ENCODE measurements at regions not wholly inside any gene's neighbourhood (a gene's known extent, or its start where the extent isn't known, plus 50 kb on each side); places are given as distances from the start of the nearest gene placed in this dataset.
"Not testable (repeated sequence)": the region's sequence is repeated elsewhere in the genome, so short reads cannot be mapped to it uniquely, and the experiment has no call there.

DNA sequence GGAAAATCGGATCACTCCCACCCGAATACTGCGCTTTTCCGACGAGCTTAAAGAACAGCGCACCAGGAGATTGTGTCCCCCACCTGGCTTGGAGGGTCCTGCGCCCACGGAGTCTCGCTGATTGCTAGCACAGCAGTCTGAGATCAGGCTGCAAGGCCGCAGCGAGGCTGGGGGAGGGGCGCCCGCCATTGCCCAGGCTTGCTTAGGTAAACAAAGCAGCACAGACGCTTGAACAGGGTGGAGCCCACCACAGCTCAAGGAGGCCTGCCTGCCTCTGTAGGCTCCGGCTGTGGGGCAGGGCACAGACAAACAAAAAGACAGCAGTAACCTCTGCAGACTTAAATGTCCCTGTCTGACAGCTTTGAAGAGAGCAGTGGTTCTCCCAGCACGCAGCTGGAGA is 413.4 kb downstream of the MAGEE1 start:
- H3K36me3 Mint-ChIP-seq; H3K27ac Mint-ChIP-seq; POLR2A ChIA-PET; ATAC-seq; H3K4me3 Mint-ChIP-seq; H3K27me3 Mint-ChIP-seq (ENCODE audit: low read depth): not testable (repeated sequence)
- H3K9me3 Mint-ChIP-seq: peaks cover 12% of the 10 kb centered on the region
- peak; percentile 31 for DNase-seq (ENCODE audit: low spot score)
- TF ChIP-seq FOXK1 (CRISPR knock-in tag; IDR thresholded peaks at IDR 0.05) (peak; percentile 20; the same call in 1 of the 2 replicates), FOXP1 (CRISPR knock-in tag; IDR thresholded peaks at IDR 0.05; ENCODE audit: borderline replicate concordance) (peak; percentile 35; the same call in 1 of the 2 replicates)
- TF ChIP-seq, protein P1, sequence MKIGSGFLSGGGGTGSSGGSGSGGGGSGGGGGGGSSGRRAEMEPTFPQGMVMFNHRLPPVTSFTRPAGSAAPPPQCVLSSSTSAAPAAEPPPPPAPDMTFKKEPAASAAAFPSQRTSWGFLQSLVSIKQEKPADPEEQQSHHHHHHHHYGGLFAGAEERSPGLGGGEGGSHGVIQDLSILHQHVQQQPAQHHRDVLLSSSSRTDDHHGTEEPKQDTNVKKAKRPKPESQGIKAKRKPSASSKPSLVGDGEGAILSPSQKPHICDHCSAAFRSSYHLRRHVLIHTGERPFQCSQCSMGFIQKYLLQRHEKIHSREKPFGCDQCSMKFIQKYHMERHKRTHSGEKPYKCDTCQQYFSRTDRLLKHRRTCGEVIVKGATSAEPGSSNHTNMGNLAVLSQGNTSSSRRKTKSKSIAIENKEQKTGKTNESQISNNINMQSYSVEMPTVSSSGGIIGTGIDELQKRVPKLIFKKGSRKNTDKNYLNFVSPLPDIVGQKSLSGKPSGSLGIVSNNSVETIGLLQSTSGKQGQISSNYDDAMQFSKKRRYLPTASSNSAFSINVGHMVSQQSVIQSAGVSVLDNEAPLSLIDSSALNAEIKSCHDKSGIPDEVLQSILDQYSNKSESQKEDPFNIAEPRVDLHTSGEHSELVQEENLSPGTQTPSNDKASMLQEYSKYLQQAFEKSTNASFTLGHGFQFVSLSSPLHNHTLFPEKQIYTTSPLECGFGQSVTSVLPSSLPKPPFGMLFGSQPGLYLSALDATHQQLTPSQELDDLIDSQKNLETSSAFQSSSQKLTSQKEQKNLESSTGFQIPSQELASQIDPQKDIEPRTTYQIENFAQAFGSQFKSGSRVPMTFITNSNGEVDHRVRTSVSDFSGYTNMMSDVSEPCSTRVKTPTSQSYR (CRISPR knock-in tag; IDR thresholded peaks at IDR 0.05): peak; percentile 57; the same call in 1 of the 2 replicates
- CTCF ChIA-PET: interaction anchor here (1.3 kb wide), 1 partner anchor 10 kb away, joined by 4 read pairs; no protein-coding TSS in a partner anchor
- H3K4me1 Mint-ChIP-seq: peaks cover 16% of the 10 kb centered on the region

DNA sequence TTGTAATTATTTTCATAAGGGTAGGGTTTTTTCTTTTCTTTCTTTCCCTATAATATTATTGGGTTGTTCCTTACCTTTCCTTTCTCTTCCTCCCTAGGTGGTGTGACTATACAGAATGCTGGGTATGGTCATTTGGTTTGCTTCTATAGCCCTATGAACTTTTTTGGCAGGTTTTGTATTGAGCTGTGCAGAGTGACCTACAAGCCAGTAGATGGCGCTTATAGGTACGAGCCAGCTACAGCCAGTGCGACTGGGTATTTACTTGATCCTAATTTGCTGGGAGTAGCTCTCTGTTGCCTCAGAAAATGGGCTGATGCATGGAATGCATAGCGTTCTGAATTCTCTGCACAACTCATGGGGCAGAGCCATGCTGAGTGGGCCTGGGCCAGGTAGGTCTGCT is 423.3 kb downstream of the MAGEE1 start:
- Mint-ChIP-seq H3K4me3 (no peak overlapping the region), H3K36me3 (peaks cover 9% of the 10 kb centered on the region), H3K9me3 (peaks cover 16% of the 10 kb centered on the region), H3K27me3 (ENCODE audit: low read depth) (no peaks in the 10 kb centered on the region), H3K27ac (no peak overlapping the region), H3K4me1 (no peaks in the 10 kb centered on the region)
- DNase-seq (ENCODE audit: low spot score) (peak; percentile 9), ATAC-seq (peak; percentile 81)
- ChIA-PET CTCF (interaction anchor here (0.7 to 1.5 kb wide), 7 partner anchors 10 to 564 kb away, joined by 3 to 11 read pairs (median 4); no protein-coding TSS in a partner anchor), POLR2A (no interaction called here)
- TF ChIP-seq, protein P2, sequence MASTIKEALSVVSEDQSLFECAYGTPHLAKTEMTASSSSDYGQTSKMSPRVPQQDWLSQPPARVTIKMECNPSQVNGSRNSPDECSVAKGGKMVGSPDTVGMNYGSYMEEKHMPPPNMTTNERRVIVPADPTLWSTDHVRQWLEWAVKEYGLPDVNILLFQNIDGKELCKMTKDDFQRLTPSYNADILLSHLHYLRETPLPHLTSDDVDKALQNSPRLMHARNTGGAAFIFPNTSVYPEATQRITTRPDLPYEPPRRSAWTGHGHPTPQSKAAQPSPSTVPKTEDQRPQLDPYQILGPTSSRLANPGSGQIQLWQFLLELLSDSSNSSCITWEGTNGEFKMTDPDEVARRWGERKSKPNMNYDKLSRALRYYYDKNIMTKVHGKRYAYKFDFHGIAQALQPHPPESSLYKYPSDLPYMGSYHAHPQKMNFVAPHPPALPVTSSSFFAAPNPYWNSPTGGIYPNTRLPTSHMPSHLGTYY (CRISPR knock-in tag; IDR thresholded peaks at IDR 0.05): no peak
- TF ChIP-seq, protein P3, sequence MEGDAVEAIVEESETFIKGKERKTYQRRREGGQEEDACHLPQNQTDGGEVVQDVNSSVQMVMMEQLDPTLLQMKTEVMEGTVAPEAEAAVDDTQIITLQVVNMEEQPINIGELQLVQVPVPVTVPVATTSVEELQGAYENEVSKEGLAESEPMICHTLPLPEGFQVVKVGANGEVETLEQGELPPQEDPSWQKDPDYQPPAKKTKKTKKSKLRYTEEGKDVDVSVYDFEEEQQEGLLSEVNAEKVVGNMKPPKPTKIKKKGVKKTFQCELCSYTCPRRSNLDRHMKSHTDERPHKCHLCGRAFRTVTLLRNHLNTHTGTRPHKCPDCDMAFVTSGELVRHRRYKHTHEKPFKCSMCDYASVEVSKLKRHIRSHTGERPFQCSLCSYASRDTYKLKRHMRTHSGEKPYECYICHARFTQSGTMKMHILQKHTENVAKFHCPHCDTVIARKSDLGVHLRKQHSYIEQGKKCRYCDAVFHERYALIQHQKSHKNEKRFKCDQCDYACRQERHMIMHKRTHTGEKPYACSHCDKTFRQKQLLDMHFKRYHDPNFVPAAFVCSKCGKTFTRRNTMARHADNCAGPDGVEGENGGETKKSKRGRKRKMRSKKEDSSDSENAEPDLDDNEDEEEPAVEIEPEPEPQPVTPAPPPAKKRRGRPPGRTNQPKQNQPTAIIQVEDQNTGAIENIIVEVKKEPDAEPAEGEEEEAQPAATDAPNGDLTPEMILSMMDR (IDR thresholded peaks at IDR 0.05): peak; percentile 36
- no peak for TF ChIP-seq ETV6 (CRISPR knock-in tag; IDR thresholded peaks at IDR 0.05)

DNA sequence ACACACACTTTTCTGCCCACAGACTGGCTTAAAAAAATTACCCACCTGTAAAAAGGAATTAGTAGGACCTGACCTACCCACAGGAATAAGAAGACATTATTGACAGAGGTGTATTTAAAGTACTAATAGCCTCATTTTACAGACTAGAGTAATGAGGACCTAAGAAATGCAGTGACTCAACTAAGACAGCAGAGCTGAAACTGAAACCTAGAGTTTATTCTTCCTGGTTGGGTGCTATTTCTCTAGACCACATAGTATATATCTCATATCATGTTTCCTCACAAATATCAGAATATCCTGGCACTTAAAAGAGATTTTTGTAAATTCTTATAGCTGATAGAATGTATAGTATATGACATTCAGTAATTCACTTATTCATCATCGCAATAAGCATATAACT is 435.0 kb downstream of the MAGEE1 start:
- TF ChIP-seq, protein P4, sequence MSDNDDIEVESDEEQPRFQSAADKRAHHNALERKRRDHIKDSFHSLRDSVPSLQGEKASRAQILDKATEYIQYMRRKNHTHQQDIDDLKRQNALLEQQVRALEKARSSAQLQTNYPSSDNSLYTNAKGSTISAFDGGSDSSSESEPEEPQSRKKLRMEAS (CRISPR knock-in tag; IDR thresholded peaks at IDR 0.05): no peak
- Mint-ChIP-seq H3K4me1 (no peaks in the 10 kb centered on the region), H3K27ac (no peak overlapping the region), H3K4me3 (no peak overlapping the region), H3K36me3 (no peaks in the 10 kb centered on the region), H3K27me3 (ENCODE audit: low read depth) (no peaks in the 10 kb centered on the region; the same call in 1 of the 2 replicates), H3K9me3 (no peaks in the 10 kb centered on the region)
- POLR2A ChIA-PET: no interaction called here
- DNase-seq (ENCODE audit: low spot score) (no peak), ATAC-seq (no peak)
- CTCF ChIA-PET: interaction anchor here (0.6 kb wide), 1 partner anchor 719 kb away, joined by 3 read pairs; no protein-coding TSS in a partner anchor

DNA sequence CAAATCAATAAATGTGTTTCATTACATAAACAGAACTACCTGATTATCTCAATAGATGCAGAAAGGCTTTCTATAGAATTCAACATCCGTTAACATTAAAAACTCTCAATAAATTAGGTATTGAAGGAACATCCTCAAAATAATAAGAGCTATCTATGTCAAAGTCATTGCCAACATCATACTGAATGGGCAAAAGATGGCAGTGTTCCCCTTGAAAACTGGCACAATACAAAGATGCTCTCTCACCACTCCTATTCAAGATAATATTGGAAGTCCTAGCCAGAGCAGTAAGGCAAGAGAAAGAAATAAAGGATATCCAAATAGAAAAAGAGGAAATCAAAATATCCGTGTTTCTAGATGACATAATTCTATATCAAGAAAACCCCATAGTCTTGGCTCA is 466.4 kb downstream of the MAGEE1 start:
- no peak for TF ChIP-seq ZNF138 (CRISPR knock-in tag; conservative IDR thresholded peaks at IDR 0.05)
- POLR2A ChIA-PET: no interaction called here

DNA sequence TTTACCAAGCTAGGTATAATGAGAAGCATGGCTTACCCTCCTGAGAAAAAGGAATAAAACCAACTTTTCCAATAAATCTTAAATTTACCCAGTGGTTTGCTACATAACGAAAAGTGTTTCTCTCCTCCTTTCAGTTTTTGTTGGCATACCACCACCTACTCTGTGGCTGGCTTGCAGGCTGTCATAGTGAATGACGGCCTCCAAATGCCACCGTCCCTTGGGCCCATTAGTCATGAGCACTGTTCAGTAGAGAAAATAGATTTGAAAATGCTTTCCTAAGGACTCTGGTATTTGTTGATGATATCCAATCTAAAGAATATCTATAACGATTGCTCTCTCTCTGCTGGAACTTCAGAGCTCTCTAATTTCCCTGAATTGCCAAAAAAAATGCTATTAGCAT is 488.3 kb downstream of the MAGEE1 start:
- H3K4me1 Mint-ChIP-seq: no peaks in the 10 kb centered on the region
- H3K27me3 Mint-ChIP-seq (ENCODE audit: low read depth): no peaks in the 10 kb centered on the region
- H3K36me3 Mint-ChIP-seq: peaks cover 15% of the 10 kb centered on the region
- CTCF ChIA-PET: no interaction called here
- H3K9me3 Mint-ChIP-seq: peaks cover 24% of the 10 kb centered on the region
- DNase-seq (ENCODE audit: low spot score) (no peak), ATAC-seq (no peak)
- no peak overlapping the region for H3K27ac Mint-ChIP-seq
- POLR2A ChIA-PET: no interaction called here
- H3K4me3 Mint-ChIP-seq: no peak overlapping the region
- TF ChIP-seq ATF1 (CRISPR knock-in tag; IDR thresholded peaks at IDR 0.05) (no peak), ZNF423 (CRISPR knock-in tag; IDR thresholded peaks at IDR 0.05) (no peak), ZNF219 (CRISPR knock-in tag; IDR thresholded peaks at IDR 0.05; ENCODE audit: borderline replicate concordance) (no peak), TEAD1 (CRISPR knock-in tag; IDR thresholded peaks at IDR 0.05) (no peak)
- TF ChIP-seq, protein P5, sequence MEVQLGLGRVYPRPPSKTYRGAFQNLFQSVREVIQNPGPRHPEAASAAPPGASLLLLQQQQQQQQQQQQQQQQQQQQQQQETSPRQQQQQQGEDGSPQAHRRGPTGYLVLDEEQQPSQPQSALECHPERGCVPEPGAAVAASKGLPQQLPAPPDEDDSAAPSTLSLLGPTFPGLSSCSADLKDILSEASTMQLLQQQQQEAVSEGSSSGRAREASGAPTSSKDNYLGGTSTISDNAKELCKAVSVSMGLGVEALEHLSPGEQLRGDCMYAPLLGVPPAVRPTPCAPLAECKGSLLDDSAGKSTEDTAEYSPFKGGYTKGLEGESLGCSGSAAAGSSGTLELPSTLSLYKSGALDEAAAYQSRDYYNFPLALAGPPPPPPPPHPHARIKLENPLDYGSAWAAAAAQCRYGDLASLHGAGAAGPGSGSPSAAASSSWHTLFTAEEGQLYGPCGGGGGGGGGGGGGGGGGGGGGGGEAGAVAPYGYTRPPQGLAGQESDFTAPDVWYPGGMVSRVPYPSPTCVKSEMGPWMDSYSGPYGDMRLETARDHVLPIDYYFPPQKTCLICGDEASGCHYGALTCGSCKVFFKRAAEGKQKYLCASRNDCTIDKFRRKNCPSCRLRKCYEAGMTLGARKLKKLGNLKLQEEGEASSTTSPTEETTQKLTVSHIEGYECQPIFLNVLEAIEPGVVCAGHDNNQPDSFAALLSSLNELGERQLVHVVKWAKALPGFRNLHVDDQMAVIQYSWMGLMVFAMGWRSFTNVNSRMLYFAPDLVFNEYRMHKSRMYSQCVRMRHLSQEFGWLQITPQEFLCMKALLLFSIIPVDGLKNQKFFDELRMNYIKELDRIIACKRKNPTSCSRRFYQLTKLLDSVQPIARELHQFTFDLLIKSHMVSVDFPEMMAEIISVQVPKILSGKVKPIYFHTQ (CRISPR knock-in tag; IDR thresholded peaks at IDR 0.05): no peak
- TF ChIP-seq, protein P6, sequence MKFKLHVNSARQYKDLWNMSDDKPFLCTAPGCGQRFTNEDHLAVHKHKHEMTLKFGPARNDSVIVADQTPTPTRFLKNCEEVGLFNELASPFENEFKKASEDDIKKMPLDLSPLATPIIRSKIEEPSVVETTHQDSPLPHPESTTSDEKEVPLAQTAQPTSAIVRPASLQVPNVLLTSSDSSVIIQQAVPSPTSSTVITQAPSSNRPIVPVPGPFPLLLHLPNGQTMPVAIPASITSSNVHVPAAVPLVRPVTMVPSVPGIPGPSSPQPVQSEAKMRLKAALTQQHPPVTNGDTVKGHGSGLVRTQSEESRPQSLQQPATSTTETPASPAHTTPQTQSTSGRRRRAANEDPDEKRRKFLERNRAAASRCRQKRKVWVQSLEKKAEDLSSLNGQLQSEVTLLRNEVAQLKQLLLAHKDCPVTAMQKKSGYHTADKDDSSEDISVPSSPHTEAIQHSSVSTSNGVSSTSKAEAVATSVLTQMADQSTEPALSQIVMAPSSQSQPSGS (CRISPR knock-in tag; IDR thresholded peaks at IDR 0.05; ENCODE audit: borderline replicate concordance, low read depth): no peak
- TF ChIP-seq, protein P7, sequence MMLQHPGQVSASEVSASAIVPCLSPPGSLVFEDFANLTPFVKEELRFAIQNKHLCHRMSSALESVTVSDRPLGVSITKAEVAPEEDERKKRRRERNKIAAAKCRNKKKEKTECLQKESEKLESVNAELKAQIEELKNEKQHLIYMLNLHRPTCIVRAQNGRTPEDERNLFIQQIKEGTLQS (CRISPR knock-in tag; conservative IDR thresholded peaks at IDR 0.05): no peak

More for the DNA sequence above, 466.4 kb downstream of the MAGEE1 start:
- DNase-seq (ENCODE audit: low spot score) (no peak), ATAC-seq (no peak)
- Mint-ChIP-seq H3K9me3 (peaks cover 53% of the 10 kb centered on the region), H3K4me3 (no peak overlapping the region), H3K27ac (no peak overlapping the region), H3K36me3 (peaks cover 6% of the 10 kb centered on the region), H3K4me1 (no peaks in the 10 kb centered on the region), H3K27me3 (ENCODE audit: low read depth) (peaks cover 2% of the 10 kb centered on the region; the same call in 1 of the 2 replicates)
- CTCF ChIA-PET: no interaction called here

All from WTC11 (cell line).